GM18511 (cell line): ENCODE measurements at regions not wholly inside any gene's neighbourhood (a gene's known extent, or its start where the extent isn't known, plus 50 kb on each side); places are given as distances from the start of the nearest gene placed in this dataset.
A peak's percentile ranks its signal among the peaks of the same experiment; 100 is the strongest.
"Not testable (repeated sequence)": the region's sequence is repeated elsewhere in the genome, so short reads cannot be mapped to it uniquely, and the experiment has no call there.

Experiments used
- ATAC-seq: cut with Tn5 transposase; IDR thresholded peaks from one replicate; pipeline ENCODE4 v1.9.1; 2021; ENCODE audit warnings: mild to moderate bottlenecking, moderate library complexity; ENCODE audit not compliant: unreplicated experiment

DNA sequence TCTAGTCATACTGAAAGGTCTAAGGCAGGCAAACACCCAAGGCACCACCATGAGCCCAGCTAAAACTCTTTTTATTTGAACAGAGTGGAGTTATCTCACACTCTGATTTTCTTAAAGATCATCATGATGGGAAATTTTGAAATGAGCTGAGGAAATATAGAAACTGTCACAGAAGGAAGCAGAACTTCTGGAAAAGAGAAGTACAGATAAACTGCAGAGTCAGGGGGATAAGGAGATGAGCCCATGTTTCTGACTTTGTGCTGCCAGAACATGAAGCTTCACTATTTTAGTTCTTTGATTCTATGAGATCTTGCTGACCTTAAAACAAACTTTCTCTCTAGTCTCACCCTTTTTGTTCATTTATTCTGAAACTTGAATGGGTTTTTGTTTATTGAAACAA, 406.5 kb upstream of the EDIL3 start:
- no peak for ATAC-seq

DNA sequence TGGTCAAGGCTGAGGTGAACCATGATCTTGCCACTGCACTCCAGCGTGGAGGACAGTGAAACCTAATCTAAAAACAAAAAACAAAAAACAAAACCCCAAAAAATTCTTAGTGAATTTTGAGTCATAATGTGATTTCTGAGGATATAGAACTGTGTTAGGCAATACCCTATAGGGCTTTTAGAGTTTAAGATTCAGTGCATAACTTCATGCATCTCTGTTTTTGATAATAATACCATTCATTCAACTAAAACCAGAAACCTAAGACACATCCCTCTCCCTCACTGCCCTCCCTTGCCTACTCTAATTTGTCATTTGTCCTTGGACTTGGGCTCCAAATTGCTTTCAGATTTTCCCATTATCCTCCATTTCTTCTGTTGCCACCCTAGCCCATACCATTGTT, 405.7 kb upstream of the EDIL3 start:
- no peak for ATAC-seq

DNA sequence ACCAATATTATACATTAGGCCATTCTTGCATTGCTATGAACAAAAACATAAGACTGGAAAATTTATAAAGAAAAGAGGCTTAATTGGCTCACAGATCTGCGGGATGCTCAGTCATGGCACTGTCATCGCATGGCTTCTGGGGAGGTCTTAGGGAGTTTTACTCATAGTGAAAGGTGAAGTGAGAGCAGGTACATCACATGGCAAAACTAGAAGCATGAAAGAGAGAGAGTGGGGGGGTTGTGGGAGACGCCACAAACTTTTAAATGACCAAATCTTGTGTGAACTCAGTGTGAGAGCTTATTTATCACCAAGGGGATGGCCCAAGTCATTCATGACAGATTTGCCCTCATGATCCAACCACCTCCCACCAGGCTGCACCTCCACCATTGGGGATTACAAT, 398.3 kb upstream of the EDIL3 start:
- ATAC-seq, result peak; percentile 75

DNA sequence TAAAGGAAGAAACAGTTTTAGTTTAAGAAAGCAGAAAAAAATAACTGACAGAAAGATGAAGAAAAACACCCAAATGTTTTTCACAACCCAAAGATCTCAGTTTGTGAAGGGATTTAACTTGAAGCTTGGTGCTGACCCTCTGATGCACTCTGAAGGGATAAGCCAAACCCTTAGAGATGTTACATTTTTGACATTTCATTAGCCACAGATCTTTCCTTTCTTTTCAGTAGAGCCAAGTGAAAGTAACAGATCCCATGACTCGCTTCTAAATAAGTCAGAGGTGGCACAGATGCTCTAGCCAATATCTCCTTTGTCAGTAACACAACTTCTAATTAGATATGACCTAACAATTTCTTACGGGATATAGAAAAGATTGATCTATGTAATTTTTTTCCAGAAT, 394.5 kb upstream of the EDIL3 start:
- ATAC-seq, result no peak

DNA sequence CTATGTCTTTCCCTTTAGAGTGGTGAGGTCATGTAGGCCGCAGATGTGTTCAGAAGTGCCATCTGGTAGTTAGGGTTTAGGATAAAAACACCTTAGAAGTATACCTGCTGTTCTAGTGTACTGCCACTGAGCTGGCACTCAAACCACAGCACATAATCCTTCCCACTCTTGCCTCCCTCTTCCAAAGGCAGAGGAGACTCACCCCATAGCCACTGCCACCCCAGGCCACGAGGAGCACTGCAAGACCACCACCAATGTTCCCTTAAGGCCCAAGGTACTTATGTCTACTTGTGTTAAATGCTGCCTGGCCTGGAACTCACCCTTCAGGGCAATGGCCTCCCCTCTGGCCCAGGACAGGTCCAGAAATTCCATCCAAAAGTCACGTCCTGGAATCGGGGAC, 379.5 kb upstream of the EDIL3 start:
- no peak for ATAC-seq

DNA sequence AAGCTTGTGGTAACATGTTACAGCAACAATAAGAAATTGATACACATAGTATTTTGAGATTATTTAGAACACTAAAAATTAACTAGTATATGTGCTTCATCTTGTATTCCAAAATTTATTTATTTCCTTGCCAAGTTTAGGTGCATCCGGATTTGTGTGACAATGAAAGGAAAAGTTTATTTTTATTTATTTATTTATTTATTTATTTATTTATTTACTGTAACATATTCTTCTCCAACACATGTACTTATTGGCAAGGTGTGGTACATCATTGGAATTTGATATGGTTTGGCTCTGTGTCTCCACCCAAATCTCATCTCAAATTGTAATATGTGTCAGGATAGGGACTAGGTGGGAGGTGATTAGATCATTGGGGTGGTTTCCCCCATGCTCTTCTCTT, 373.3 kb upstream of the EDIL3 start:
- no peak for ATAC-seq

DNA sequence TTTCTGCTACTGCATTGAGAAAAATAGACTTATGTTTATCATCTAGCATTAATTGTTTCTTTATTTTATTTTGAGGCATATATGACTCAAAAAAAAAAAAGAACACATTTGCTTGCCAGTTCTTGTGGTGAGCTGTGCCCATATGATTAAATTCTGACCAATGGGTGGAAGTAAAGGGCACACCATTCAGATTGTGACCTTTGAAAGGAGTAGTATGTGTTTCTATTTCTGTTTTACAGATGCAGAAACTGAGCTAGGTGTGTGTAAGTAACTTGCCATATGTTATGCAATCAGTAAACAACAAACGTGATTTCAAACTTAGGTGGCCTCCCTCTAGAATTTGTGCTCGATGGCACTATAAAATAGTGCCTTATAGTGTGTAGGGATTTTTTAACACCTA, 368.1 kb upstream of the EDIL3 start:
- no peak for ATAC-seq

DNA sequence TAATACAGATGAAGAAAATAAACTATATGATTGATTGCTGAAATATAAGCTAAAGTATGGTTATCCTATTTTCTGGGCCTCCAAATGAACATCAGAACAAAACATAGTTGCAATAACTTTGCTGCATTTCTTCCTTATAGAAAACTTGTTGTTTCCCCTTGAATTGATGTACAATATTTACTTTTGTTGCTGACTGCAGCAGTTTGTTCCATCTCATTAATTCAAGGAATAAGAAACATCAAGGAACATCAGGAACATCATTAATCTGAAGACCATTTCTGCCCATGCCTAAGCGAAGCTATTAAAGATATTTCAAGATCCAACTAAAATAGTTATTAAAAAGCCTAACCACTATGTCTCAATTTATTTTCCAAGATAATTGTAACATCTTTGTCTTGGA, 363.6 kb upstream of the EDIL3 start:
- no peak for ATAC-seq

DNA sequence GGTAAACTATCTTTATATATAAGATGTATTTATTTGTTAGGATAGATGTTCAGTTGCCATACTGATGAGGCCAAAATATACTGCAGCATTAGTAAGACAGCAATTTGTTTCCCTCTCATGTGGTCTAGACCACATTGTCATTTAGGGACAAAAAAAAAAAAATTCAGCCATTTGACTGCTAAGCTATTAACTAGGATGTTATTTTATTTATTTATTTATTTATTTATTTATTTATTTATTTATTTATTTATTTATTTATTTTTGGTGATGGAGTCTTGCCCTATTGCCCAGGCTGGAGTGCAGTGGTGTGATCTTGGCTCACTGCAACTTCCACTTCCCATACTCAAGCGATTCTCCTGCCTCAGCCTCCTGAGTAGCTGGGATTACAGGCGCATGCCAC, 361.6 kb upstream of the EDIL3 start:
- ATAC-seq, result not testable (repeated sequence)

DNA sequence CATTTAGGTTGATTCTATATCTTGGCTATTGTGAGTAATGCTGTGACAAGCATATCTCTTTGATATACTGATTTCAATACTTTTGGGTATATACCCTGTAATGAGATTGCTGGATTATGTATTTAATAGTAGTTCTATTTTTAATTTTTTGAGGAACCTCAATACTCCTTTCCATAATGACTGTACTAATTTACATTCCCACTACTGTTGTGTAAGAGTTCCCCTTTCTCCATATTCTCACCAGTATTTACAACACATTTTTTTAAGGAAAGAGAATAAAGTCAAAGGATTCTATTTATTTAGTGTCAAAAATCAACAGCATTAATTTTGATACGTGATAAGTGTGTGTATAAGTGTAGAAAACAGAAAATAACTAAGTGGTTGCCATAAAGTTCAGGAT, 356.4 kb upstream of the EDIL3 start:
- ATAC-seq, result no peak

DNA sequence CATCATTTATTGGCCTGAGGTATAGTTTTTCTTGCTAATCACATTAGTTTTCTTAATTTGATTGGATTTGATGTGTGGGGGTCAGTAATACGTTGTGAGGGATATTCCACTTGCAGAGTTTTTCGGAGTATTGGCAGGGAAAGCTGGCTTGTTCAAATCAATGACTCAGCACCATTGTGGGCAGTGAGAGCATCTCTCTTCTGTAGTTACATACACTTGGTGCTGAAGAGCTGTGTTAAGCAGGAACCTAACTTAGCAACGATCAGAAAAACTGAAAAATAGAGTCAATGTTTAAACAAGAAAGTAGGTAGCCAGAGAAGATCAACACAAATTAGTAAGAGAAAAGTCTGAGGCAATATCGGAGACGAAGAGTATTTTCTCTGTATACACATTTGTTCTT, 344.6 kb upstream of the EDIL3 start:
- ATAC-seq, result no peak

DNA sequence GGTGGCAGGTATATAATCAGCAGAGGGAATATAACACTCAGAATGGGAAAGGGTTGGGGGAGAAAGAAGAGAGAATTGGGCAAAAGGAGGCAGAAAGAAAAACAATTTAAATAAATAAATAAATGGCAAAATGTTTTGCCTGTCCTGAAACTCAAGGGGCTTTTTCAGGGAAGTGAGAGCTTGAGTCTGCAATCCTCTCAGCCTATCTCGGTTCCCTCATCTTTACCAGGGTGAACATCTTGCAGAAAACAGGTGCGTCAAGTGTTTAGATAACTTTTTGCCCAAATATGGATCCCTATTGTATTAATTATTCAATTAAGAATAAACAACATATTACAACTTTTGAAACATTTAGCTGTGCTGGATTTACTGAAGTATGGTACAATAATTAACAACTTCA, 343.0 kb upstream of the EDIL3 start:
- ATAC-seq, result no peak

DNA sequence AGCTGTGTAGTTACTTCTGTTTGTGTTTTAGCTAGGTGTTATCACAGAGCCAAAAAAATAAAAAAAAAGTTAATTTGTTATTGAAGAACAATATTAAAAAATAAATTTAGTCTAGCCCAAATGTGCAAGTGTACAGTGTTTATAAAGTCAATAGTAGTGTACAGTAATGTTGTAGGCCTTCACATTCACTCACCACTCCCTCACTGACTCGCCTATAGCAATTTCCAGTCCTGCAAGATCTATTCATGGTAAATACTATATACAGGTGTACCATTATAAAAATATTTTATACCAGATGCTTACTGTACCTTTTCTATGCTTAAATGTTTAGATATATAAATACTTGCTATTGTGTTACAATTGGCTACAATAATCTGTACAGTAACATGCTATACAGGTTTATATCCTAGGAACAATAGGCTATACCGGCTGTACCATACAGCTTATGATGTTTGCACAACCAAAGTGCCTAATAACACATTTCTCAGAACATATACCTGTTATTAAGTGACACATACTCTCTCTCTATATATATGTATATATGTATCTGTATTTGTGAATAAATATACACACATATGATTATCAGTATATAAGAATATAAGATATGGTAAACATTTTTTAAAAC, 341.4 kb upstream of the EDIL3 start:
- ATAC-seq, result no peak

DNA sequence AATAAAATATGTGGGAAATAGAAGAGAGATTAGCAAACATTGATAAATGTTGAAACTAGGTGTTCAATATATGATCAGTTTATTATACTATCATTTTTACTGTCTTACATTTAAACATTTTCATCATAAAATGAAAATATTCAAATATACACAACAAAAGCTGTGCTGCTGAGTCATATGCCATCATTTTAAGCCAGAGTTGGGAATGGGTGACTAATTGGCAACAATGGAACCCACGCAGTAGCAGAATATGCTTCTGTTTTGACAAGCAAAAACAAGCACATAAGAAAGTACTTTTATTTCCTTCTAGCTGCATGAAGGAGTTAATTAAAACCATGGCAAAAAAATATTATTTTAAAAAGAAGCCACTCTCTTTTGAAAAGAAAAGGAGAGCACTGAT, 340.0 kb upstream of the EDIL3 start:
- no peak for ATAC-seq

DNA sequence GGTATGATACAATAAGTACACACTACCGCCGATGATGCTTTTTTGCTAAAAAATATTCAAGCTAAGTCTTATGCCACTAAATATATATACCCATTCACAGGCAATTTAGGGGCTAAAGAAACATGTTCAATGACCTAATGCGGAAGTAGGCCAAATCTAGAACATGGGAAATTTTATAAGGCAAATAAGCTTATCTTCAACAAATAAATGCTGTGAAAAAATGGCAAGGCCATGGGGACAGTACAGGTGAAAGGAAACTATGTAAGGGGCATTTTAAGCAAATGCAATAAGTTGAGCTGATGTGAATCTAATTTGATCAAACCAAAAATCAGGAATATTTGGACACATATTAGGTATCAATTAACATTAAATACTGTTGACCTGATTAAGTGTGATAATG, 339.5 kb upstream of the EDIL3 start:
- no peak for ATAC-seq

DNA sequence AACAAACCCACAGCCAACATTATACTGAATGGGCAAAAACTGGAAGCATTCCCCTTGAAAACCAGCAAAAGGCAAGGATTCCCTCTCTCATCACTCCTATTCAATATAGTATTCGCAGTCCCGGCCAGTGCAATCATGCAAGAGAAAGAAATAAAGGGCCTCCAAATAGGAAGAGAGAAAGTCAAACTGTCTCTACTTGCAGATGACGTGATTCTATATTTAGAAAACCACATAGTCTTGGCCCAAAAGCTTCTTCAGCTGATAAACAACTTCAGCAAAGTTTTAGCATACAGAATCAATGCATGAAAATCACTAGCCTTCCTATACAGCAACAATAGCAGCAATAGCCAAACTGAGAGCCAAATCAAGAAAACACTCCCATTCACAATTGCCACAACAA, 333.7 kb upstream of the EDIL3 start:
- no peak for ATAC-seq

DNA sequence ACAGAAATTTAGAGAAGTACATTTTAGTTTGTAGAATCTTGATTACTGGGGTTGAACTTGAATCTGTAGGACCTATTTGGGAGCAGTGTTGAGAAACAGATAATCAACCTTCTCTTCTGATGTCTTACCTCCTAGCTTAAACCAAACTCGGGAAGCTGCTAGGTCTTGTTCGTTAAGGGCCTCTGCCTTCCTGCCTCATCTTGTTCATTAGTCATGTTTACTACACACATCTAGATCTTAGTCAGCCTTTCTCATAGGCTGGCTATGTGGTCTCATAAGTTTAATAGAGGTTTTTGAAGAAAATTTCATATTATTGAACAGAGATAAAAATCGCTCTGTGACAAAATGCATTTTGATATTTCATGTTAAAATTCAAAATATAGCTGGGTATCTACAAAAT, 331.0 kb upstream of the EDIL3 start:
- ATAC-seq, result no peak

DNA sequence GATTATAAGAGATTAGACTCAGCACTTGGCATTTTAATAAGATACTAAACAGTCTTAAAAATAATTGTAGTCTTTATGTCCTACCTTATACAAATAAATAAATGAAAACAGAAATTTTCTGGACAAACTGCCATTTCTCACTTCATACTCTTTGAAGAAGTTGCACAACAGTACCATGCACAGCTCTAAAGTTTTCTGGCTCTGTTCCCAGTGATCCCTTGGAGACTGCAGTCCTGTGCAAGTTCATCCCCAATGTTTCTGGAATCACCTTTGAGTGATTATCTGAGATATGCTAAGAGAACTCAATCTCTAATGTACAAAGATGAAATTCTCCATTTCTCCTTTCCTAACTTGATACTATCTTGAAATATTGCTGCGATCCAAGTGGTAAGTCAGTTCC, 330.4 kb upstream of the EDIL3 start:
- no peak for ATAC-seq

DNA sequence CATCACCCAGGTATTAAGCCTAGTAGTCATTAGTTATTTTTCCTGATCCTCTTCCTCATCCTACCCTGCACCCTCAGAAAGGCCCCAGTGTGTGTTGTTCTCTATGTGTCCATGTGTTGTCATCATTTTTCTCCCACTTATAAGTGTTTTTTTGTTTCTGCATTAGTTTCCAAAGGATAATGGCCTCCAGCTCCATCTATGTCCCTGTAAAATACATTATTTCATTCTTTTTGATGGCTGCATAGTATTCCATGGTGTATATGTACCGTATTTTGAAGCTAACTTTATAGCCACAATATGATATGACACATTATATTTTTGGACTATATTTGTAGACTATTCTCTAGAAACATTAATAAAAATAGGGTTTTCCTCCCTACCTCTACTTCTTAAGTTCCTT, 324.4 kb upstream of the EDIL3 start:
- no peak for ATAC-seq

DNA sequence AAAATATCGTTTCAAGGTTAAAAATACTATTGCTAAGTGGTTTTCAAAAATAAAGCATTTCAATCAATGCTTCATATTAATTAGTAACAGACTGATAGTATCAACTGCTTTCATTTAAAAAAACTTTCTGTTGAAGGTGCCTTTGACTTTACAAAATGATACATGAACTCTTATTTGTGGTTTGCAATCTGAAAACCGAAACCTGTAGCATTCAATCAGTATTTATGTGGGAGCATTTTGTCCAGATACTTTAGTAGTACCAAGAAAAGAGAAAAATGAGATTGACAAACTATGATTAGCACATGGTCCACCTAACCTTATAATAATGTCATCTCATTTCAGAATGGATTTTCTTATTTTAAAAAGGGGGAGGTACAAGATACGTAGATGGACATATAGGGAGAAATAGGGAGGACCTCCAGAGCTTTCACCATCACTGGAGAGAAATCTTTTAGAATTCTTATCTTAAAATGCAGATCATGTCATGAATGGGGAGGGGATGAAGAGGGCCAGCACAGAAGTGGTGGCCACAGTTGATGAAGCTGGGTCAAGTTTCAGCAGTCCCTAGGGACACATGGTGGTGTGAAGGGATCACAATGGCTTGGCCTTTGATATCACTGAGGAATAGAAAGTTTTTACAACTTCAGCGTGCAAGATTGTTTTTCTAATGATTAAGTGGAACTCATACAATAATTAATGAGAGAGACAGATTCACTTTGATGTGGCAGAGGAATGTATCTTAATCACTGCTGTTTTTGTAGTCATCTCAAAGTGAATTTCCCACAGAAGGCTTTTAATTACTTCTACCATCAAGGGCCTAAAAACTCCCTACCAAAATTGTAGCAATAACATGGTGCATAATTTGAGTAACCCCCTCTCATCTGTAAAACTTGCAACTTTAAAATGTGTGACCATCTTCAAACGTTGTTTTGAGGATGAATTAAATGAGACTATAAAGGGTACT, 322.3 kb upstream of the EDIL3 start:
- peak; percentile 78 for ATAC-seq

DNA sequence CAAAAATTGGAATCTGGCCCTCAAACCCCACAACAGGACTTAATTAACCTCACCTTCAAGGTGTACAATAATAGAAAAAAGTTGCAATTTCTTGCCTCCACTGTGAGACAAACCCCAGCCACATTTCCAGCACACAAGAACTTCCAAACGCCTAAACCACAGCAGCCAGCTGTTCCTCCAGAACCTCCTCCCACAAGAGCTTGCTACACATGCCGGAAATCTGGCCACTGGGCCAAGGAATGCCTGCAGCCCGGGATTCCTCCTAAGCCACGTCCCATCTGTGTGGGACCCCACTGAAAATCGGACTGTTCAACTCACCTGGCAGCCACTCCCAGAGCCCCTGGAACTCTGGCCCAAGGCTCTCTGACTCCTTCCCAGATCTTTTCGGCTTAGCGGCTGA, 315.9 kb upstream of the EDIL3 start:
- not testable (repeated sequence) for ATAC-seq

DNA sequence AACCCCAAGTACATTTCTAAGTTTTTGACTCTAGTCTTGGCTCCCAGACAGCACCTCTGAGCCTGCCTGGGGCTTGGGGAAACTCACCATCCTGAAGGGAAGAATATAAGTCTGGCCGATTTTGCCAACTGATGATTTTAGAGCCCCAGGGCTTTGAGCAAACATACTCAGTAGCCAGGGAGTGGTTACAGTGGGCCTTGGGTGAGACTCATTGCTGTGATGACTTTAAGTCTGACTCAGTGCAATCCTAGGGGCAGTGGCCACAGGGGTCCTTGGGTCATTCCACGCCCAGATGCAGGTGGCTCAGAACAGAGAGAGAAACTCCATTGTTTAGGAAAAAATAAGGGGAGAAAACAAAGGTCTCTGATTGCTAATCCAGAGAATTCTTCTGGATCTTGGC, 312.0 kb upstream of the EDIL3 start:
- no peak for ATAC-seq

DNA sequence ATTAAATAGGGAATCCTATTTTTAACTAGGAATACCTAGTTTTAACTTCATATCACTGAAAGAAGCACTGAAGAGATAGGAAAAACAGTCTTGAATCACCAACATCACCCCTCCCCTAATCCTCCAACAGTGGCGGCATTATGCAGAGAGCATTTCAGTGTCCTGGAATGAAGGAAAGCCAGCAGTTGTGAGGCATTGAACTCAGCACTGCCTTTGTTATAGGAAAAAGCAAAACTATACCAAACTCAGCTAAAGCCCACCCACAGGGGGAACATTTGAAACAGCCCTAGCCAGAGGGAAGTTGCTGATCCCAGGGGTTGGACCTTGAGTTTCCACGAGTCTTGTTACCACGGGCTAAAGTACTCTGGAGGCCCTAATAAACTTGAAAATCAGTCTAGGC, 310.6 kb upstream of the EDIL3 start:
- ATAC-seq, result no peak
